HG02938 (cell line): ENCODE measurements at regions not wholly inside any gene's neighbourhood (a gene's known extent, or its start where the extent isn't known, plus 50 kb on each side); places are given as distances from the start of the nearest gene placed in this dataset.
"Not testable (repeated sequence)": the region's sequence is repeated elsewhere in the genome, so short reads cannot be mapped to it uniquely, and the experiment has no call there.

Source experiments
- ATAC-seq: cut with Tn5 transposase; IDR thresholded peaks from one replicate; pipeline ENCODE4 v1.9.1; 2021; ENCODE audit warnings: mild to moderate bottlenecking, moderate library complexity; ENCODE audit not compliant: unreplicated experiment

DNA sequence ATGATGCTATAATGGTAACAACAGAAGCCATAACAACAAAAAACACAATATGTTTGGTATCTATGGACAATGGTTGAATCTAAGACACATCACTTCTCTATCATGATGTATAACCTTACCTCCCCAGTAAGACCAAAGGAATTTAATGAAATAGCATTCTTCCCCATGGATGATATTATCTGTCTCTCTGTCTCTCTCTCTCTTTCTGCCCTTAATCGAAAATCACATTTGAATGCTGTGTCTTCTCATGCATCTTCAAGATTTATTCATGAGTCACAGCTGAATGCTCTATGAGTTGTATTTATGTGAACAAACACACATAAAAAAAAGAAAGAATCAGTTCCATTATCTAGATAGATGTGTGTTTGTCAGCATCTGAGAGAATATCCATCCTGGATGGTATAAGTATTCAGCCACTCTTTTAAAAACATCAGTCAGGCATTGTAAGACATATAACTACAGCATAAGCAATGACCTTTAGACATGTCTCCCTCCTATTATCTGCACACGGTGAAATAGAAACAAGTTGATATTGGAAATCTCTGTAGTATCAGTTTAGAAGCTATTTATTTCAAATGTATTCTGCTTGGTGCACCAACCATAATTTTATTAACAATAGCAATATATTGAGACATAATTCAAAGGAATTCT is 433.3 kb downstream of the TOX3 start:
- ATAC-seq = no peak

DNA sequence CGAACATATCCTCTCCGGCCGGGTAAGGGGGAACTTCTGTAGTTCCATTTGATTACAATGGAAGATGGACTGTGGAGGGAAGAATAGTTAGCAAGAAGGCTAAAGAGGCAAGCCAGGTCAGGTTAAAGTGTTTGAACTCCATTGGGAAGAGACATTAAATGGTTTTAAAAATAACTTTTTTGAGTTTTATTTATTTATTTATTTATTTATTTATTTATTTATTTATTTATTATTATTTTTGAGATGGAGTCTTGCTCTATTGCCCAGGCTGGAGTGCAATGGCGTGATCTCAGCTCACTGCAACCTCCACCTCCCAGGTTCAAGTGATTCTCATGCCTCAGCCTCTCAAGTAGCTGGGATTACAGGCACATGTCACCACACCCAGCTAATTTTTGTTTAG is 441.9 kb downstream of the TOX3 start:
- ATAC-seq = not testable (repeated sequence)

GRCh38 chr16:52103791-52104190 is 443.2 kb downstream of the TOX3 start:
- ATAC-seq = no peak

DNA sequence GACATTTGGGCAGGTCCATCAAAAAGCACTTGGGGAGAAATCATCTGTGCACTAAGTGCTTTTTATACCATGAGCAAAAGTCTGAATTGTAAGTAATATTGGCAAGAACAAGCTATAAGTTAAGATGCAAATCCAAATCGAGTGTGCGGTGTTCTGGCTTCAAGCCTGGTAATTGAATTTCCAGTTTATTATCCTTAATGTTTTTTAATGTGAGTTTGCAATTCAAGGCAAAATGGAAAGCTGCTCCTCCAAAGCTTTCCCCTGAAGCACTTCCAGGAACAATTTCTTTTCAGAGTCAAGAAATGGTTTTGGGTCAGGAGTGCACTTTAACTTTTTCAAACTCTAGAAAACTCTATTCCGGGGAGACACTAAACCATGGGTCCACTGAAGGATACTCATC is 445.7 kb downstream of the TOX3 start:
- ATAC-seq = no peak

DNA sequence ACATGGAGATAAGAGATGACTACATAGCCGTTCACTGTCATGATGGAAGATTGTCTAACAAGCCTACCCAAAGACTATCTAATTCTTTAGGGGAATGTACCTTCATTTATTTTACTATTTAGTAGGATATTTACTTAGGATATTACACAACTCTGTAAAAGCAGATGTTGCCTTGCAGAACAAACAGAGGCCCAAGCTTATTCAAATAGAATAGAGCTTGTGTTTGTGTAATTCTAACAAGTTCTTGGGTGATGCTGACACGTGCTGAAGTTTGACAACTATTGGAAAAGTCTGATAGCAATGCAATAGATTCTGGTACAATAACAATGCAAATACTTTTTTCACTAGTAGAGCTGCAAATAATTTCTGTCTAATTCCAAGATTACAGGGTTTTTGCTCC is 447.6 kb downstream of the TOX3 start:
- ATAC-seq = no peak

DNA sequence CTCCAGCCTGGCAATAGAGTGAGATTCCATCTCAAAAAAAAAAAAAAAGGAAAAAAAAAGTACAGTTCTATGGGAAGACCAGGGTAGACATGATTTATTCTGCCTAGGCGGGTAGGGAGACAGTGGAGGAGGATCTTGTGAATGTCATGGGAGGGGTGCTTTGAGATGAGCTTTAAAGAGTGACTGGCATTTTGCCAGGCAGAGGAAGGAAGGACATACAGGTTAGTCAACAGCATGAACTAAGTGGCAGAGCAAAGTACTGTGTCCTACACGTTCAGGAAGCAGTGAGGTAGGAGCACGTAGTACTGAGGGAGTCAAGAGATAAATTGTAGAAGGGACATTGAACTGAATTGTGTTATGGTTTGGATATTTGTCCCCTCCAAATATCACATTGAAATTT is 451.5 kb downstream of the TOX3 start:
- ATAC-seq = no peak

- no peak for ATAC-seq
Measured at GRCh38 chr16:52092126-52092525, 454.8 kb downstream of the TOX3 start.

DNA sequence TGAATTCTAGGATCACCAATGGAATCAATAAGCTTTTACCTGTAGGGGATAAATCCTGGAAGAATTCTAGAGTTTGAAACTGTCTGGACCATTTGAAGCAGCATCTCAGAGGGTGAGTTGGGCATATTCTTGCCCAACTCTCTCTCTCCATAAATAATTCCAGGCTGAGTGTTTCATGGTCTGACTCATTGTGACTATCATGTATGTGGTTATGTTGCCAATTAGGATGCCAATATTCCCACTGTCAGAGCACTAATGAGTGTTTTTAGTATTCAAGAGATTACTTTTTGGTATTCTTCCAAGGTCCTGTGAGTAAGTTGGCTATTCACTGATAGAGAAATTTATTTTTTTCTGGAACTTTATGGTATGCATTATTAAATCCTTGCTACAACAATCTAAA is 456.9 kb downstream of the TOX3 start:
- ATAC-seq = no peak

DNA sequence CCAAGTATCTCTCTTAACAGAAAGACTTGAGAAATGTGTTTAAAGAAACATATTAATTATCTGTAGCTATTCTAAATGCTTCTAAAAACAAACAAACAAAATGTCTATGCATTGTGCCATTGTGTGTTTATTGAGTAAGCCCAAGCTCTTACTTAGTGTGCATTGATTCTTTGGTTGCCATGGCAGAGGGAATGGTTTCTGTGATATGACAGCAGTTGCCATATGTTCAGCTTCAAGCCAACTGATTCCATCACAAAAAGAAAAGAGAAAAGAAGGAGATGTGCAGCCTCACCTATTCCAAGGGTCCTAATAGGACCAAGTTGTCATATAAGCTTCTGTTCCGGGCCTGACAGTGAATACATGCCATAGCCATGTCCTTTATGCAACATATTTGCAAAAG is 457.5 kb downstream of the TOX3 start:
- no peak for ATAC-seq

- no peak for ATAC-seq
Measured at GRCh38 chr16:52086901-52087300, 460.0 kb downstream of the TOX3 start.

- no peak for ATAC-seq
Measured at GRCh38 chr16:52078716-52079655, 468.0 kb downstream of the TOX3 start.

- ATAC-seq = no peak
Measured at GRCh38 chr16:52077607-52078006, 469.3 kb downstream of the TOX3 start.

GRCh38 chr16:52076801-52077201 is 470.1 kb downstream of the TOX3 start:
- ATAC-seq = no peak

DNA sequence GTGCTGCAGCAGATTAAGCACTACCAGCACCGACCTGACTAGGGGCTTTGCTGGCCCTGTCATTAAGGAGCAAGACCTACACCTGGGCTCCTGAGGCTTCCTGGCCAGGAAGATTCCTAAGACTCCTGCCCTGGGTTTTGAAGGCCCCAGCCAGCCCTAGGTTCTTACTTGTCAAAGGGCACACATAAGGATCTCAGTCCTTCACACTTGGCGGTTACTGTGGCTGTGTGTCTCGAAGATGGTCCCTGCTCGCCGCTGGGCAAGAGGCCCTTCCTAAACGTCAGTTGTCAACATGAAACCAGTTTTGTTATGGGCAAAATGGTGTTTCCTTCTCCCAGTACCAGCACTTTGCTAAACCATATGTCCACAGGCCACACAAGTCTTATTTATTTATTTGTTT is 470.6 kb downstream of the TOX3 start:
- ATAC-seq = no peak

- ATAC-seq = no peak
Measured at GRCh38 chr16:52074133-52074532, 472.8 kb downstream of the TOX3 start.

GRCh38 chr16:52073024-52073423 is 473.9 kb downstream of the TOX3 start:
- no peak for ATAC-seq

- ATAC-seq = no peak
Measured at GRCh38 chr16:52071101-52071500, 475.8 kb downstream of the TOX3 start.

GRCh38 chr16:52070341-52071057 is 476.4 kb downstream of the TOX3 start:
- ATAC-seq = no peak

DNA sequence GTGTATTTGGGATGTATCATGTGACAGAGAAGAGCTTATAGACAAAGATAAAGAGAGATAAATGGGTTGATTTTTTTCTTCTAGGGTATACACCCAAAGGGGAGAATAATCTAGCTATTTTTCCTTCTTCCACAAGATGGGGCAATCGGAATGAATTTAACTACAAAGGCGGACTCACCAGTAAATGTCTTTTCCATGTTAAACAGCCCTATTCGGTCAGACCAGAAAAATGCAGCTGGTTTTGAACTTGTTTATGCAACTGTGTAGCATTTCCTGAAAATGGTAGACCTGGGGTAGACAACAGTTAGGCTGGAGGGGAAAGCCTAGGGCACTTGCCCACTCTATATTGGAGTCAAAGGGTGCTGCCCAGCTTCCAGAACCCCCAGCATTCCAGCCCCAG is 477.1 kb downstream of the TOX3 start:
- ATAC-seq = no peak

GRCh38 chr16:52068447-52069074 is 478.4 kb downstream of the TOX3 start:
- ATAC-seq = no peak

- ATAC-seq = no peak
Measured at GRCh38 chr16:52066962-52067361, 480.0 kb downstream of the TOX3 start.
